OCI-LY3 (cell line): ENCODE measurements at regions not wholly inside any gene's neighbourhood (a gene's known extent, or its start where the extent isn't known, plus 50 kb on each side); places are given as distances from the start of the nearest gene placed in this dataset.

ENCODE experiments used
- EZH2phosphoT487 ChIP-seq: fragments of 200-600 bp; shearing (Covaris generic); IDR thresholded peaks from 2 replicates; pipeline ENCODE4 v1.6.1; 2018; ENCODE audit warnings: antibody characterized with exemption, mixed run types, low read depth
- TF ChIP-seq, protein P1 (sequence below): fragments of 200-600, 300-600 bp; sonication (generic); IDR thresholded peaks from 2 replicates; pipeline ENCODE4 v1.5.1; 2014; ENCODE audit warnings: antibody characterized with exemption, low read length, low read depth

DNA sequence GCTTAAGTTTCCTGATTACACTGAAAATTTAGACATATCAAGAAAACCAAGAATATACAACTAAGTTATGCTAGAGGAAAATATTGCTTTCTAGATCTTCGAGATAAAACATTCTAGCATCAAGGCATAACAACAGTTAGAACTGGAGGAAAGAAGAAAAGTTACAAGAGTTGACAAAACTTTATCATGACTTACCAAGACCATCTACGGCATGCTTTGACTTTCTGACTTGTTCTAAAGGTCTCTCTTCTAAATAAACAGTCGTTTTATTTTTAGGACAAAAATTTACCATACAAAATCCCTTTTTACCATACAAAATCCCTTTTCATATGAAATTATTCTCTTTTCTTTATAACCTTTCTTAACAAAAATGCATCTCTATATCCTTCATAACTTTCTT is 1110.1 kb upstream of the CDH10 start:
- TF ChIP-seq, protein P1, sequence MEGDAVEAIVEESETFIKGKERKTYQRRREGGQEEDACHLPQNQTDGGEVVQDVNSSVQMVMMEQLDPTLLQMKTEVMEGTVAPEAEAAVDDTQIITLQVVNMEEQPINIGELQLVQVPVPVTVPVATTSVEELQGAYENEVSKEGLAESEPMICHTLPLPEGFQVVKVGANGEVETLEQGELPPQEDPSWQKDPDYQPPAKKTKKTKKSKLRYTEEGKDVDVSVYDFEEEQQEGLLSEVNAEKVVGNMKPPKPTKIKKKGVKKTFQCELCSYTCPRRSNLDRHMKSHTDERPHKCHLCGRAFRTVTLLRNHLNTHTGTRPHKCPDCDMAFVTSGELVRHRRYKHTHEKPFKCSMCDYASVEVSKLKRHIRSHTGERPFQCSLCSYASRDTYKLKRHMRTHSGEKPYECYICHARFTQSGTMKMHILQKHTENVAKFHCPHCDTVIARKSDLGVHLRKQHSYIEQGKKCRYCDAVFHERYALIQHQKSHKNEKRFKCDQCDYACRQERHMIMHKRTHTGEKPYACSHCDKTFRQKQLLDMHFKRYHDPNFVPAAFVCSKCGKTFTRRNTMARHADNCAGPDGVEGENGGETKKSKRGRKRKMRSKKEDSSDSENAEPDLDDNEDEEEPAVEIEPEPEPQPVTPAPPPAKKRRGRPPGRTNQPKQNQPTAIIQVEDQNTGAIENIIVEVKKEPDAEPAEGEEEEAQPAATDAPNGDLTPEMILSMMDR: no peak
- TF ChIP-seq EZH2phosphoT487: no peak
